Cardiac muscle cell (in vitro differentiated cells and primary cell): ENCODE measurements at regions not wholly inside any gene's neighbourhood (a gene's known extent, or its start where the extent isn't known, plus 50 kb on each side); places are given as distances from the start of the nearest gene placed in this dataset.

ENCODE experiments used
- DNase-seq, 2 donors: peaks; one replicate each; pipeline versions ENCODE4 v3.0.0 to v3.0.0-alpha.2; 2010 to 2017; ENCODE audit warnings: low read depth in 1 of 2, low spot score in 1 of 2
- H3K27ac ChIP-seq: fragments of 200-600 bp; sonication (generic); 2 replicates; pipeline ENCODE4 v1.5.1; 2016
- H3K27me3 ChIP-seq: fragments of 200-600 bp; sonication (generic); 2 replicates; pipeline ENCODE4 v1.6.0; 2016; ENCODE audit warnings: control low read depth
- H3K36me3 ChIP-seq: fragments of 200-600 bp; sonication (generic); 2 replicates; pipeline ENCODE4 v1.5.1; 2016; ENCODE audit warnings: control low read depth
- H3K4me1 ChIP-seq: fragments of 200-600 bp; sonication (generic); 2 replicates; pipeline ENCODE4 v1.8.1; 2017; ENCODE audit warnings: low read depth, mild to moderate bottlenecking, mixed run types
- H3K4me3 ChIP-seq: fragments of 200-600 bp; sonication (generic); 2 replicates; pipeline ENCODE4 v1.5.1; 2016; ENCODE audit warnings: mild to moderate bottlenecking
- H3K9me3 ChIP-seq: fragments of 200-600 bp; sonication (generic); 2 replicates; pipeline ENCODE4 v1.5.1; 2017; ENCODE audit warnings: low read depth, mild to moderate bottlenecking, control low read depth
- CTCF ChIP-seq: IDR thresholded peaks from 2 replicates; pipeline ENCODE4 v1.5.1; 2012; ENCODE audit warnings: low read depth, mild to moderate bottlenecking, low read length

- no peak for TF ChIP-seq CTCF
- DNase-seq: no peak
- no peaks in the 10 kb centered on the region for H3K4me1 ChIP-seq
- no peak overlapping the region for H3K27ac ChIP-seq
- H3K36me3 ChIP-seq: no peaks in the 10 kb centered on the region
- no peaks in the 10 kb centered on the region for H3K27me3 ChIP-seq
- no peaks in the 10 kb centered on the region for H3K9me3 ChIP-seq
- H3K4me3 ChIP-seq: no peak overlapping the region
Observed at GRCh38 chr18:65279668-65280305, 471.0 kb upstream of the CDH7 start.

- H3K27ac ChIP-seq: no peak overlapping the region
- H3K4me3 ChIP-seq: no peak overlapping the region
- TF ChIP-seq CTCF: no peak
- H3K36me3 ChIP-seq: no peaks in the 10 kb centered on the region
- no peaks in the 10 kb centered on the region for H3K27me3 ChIP-seq
- H3K4me1 ChIP-seq: no peaks in the 10 kb centered on the region
- DNase-seq: no peak
- H3K9me3 ChIP-seq: no peaks in the 10 kb centered on the region
Observed at GRCh38 chr18:65278939-65279667, 471.7 kb upstream of the CDH7 start.

- Histone ChIP-seq H3K27me3 (no peaks in the 10 kb centered on the region), H3K36me3 (no peaks in the 10 kb centered on the region)
Observed at GRCh38 chr18:65269375-65269774, 481.4 kb upstream of the CDH7 start.

GRCh38 chr18:65265761-65266160 is 485.1 kb upstream of the CDH7 start:
- no peak for DNase-seq
- Histone ChIP-seq H3K4me1 (no peaks in the 10 kb centered on the region), H3K27me3 (no peaks in the 10 kb centered on the region), H3K27ac (no peak overlapping the region), H3K9me3 (no peaks in the 10 kb centered on the region), H3K4me3 (no peak overlapping the region), H3K36me3 (no peaks in the 10 kb centered on the region)
- TF ChIP-seq CTCF: no peak

More at GRCh38 chr18:65269375-65269774, 481.4 kb upstream of the CDH7 start:
- Histone ChIP-seq H3K27ac (no peak overlapping the region), H3K4me3 (no peak overlapping the region), H3K9me3 (no peaks in the 10 kb centered on the region), H3K4me1 (no peaks in the 10 kb centered on the region)
- no peak for DNase-seq
- TF ChIP-seq CTCF: no peak

GRCh38 chr18:65260030-65260429 is 490.8 kb upstream of the CDH7 start:
- Histone ChIP-seq H3K27ac (no peak overlapping the region), H3K27me3 (no peaks in the 10 kb centered on the region), H3K36me3 (no peaks in the 10 kb centered on the region), H3K9me3 (no peaks in the 10 kb centered on the region), H3K4me3 (no peak overlapping the region), H3K4me1 (no peaks in the 10 kb centered on the region)
- no peak for DNase-seq
- TF ChIP-seq CTCF: no peak
